Memory B cell (primary cell): ENCODE measurements at regions not wholly inside any gene's neighbourhood (a gene's known extent, or its start where the extent isn't known, plus 50 kb on each side); places are given as distances from the start of the nearest gene placed in this dataset.

Experiments used
- ATAC-seq: fragments of 150-1000 bp; cut with Tn5 transposase; 2 replicates; pipeline ENCODE4 v1.10.0; 2021; ENCODE audit warnings: low read depth, mild to moderate bottlenecking, moderate library complexity
- DNase-seq, 2 donors: peaks; one replicate each; pipeline ENCODE4 v3.0.0; 2022; ENCODE audit warnings: low spot score in 2 of 2
- H3K27ac Mint-ChIP-seq: one replicate; pipeline ENCODE4 v1.8.0; 2022; ENCODE audit warnings: mild to moderate bottlenecking, moderate library complexity, mixed read lengths
- H3K27me3 Mint-ChIP-seq: one replicate; pipeline ENCODE4 v1.8.0; 2022; ENCODE audit warnings: mixed read lengths
- H3K36me3 Mint-ChIP-seq: one replicate; pipeline ENCODE4 v1.8.0; 2022; ENCODE audit warnings: mild to moderate bottlenecking, mixed read lengths
- H3K4me1 Mint-ChIP-seq: one replicate; pipeline ENCODE4 v1.8.0; 2022; ENCODE audit warnings: mixed read lengths
- H3K4me3 Mint-ChIP-seq: one replicate; pipeline ENCODE4 v1.8.0; 2022; ENCODE audit warnings: mild to moderate bottlenecking, moderate library complexity, mixed read lengths
- H3K9me3 Mint-ChIP-seq: one replicate; pipeline ENCODE4 v1.8.0; 2022; ENCODE audit warnings: mixed read lengths

DNA sequence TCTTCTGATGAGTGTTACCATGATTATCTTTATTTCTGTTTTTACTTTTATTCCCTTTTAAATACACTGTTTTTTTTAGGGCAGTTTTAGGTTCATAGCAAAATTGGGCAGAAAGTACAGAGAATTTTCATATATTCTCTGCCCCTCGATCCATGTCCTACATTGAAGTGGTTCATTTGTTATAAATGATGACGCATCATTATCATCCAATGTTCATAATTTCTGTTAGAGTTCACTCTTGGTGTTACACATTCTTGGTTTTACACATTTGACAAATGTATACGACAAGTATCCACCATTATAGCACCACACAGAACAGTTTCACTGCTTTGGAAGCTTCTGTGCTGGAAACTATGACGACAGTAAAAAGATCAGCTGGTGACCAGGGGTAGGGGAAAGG lies 578.1 kb upstream of the AADAT start:
- H3K4me1 Mint-ChIP-seq, result no peaks in the 10 kb centered on the region
- H3K9me3 Mint-ChIP-seq, result peaks cover 3% of the 10 kb centered on the region
- H3K4me3 Mint-ChIP-seq, result no peak overlapping the region

DNA sequence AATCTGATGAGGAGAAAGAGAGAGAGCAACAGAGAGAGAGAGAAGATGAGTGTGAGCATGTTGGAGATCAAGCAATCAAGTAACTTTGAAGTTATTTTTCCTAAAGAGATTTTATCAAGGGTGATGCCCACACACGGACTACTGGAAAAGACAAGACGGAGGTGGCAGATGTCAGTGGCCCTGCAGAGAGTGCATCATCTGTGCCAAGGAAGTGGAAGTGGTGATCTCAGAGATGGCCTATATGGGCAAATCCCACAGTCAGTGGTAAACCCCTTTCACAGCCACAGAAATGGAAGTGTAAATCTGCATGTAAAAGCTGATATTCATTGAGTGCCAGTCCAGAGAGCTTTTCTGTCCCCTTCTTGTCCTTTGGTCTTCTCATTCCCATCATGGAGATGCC lies 577.2 kb upstream of the AADAT start:
- H3K9me3 Mint-ChIP-seq, result peaks cover 3% of the 10 kb centered on the region
- H3K4me3 Mint-ChIP-seq, result no peak overlapping the region
- ATAC-seq (no peak), DNase-seq (no peak)
- H3K36me3 Mint-ChIP-seq, result no peaks in the 10 kb centered on the region
- no peaks in the 10 kb centered on the region for H3K27me3 Mint-ChIP-seq
- no peak overlapping the region for H3K27ac Mint-ChIP-seq
- H3K4me1 Mint-ChIP-seq, result no peaks in the 10 kb centered on the region

More for the DNA sequence above, 578.1 kb upstream of the AADAT start:
- H3K27me3 Mint-ChIP-seq, result no peaks in the 10 kb centered on the region
- no peaks in the 10 kb centered on the region for H3K36me3 Mint-ChIP-seq
- no peak for DNase-seq
- no peak overlapping the region for H3K27ac Mint-ChIP-seq
- no peak for ATAC-seq

- H3K27me3 Mint-ChIP-seq, result no peaks in the 10 kb centered on the region
- ATAC-seq (no peak), DNase-seq (no peak)
- no peaks in the 10 kb centered on the region for H3K4me1 Mint-ChIP-seq
- H3K9me3 Mint-ChIP-seq, result peaks cover 7% of the 10 kb centered on the region
- no peaks in the 10 kb centered on the region for H3K36me3 Mint-ChIP-seq
- H3K27ac Mint-ChIP-seq, result no peak overlapping the region
- no peak overlapping the region for H3K4me3 Mint-ChIP-seq
Measured at GRCh38 chr4:170662250-170662649, 572.5 kb upstream of the AADAT start.

DNA sequence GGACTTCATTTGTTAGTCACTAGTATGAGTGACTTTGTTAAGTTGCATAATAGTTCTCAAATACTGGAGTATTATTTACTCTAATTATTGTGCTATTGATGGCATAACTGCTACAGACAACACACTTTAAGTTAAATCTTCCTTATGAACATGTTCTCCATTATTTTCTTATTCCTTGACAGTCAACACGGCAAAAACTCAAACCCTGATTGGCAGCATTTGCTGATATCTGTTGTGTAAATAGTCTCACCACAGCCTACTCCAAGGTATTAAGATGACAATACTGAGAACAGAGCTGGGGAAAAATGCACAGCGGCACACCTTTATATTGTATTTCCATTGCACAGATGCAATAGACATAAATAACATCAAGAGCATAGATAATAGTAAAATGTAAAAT lies 568.0 kb upstream of the AADAT start:
- DNase-seq, result no peak
- peaks cover 6% of the 10 kb centered on the region for H3K9me3 Mint-ChIP-seq
- no peak overlapping the region for H3K27ac Mint-ChIP-seq
- H3K27me3 Mint-ChIP-seq, result no peaks in the 10 kb centered on the region
- H3K4me3 Mint-ChIP-seq, result no peak overlapping the region
- ATAC-seq, result no peak
- H3K4me1 Mint-ChIP-seq, result no peaks in the 10 kb centered on the region
- no peaks in the 10 kb centered on the region for H3K36me3 Mint-ChIP-seq

DNA sequence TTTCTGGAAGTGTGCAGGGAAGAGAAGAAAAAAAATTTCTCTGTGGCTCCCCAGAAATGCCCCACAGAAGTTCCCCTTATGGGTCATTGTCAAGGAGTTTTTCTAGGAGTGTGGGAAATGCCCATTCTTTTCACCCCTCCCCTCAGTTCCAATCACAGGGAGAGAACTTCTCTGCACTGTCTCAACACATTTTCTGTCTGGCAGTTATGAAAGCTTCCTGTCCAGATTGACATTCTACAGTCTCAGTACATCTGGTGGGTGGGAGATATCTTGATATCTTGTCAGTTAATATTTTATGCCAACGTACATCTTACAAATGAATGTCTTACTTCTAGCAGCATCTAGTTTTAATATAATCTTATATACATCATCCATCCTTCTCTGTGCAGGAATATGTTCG lies 566.8 kb upstream of the AADAT start:
- H3K4me1 Mint-ChIP-seq, result no peaks in the 10 kb centered on the region
- H3K27me3 Mint-ChIP-seq, result no peaks in the 10 kb centered on the region
- H3K36me3 Mint-ChIP-seq, result no peaks in the 10 kb centered on the region
- DNase-seq (no peak), ATAC-seq (no peak)
- no peak overlapping the region for H3K27ac Mint-ChIP-seq
- no peak overlapping the region for H3K4me3 Mint-ChIP-seq
- peaks cover 6% of the 10 kb centered on the region for H3K9me3 Mint-ChIP-seq

DNA sequence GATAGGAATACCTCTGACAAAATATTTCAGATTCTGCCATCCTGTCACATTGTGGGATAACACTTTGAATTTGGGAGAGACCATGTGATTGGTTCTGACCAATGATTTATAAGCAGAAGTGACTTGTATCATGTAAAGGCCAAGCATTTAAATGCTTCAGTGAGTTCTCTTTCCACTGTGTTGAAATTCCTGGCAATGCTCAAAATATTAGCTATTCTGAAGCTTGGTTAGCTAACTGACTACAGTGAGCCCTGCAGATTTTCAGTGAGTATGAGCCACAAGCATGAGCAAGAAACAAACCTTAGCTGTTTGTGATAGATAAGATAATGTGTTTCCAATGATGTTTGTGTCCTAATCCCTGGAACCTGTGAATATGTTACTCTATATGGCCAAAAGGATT lies 562.8 kb upstream of the AADAT start:
- ATAC-seq (no peak), DNase-seq (no peak)
- H3K27me3 Mint-ChIP-seq, result no peaks in the 10 kb centered on the region
- no peak overlapping the region for H3K27ac Mint-ChIP-seq
- H3K9me3 Mint-ChIP-seq, result peaks cover 2% of the 10 kb centered on the region
- H3K36me3 Mint-ChIP-seq, result no peaks in the 10 kb centered on the region
- H3K4me1 Mint-ChIP-seq, result no peaks in the 10 kb centered on the region
- H3K4me3 Mint-ChIP-seq, result no peak overlapping the region

DNA sequence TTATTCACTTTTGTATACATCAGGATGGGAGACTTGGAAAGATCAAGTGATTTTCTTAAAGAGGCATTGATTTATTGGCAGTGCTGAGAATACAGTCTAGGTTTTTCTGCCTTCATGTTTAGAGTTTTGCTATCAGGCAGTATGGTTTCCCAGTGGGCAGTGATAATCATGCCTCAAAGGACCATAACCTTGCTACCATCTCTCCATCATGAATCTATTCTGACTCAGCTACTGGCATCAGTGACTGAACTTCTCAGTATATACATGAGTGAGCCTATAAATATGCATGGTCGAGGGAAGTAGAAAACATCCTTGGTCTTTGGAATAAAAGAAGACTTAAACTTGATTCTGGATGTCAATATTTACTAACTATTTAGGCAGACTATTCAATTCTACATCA lies 562.0 kb upstream of the AADAT start:
- DNase-seq, result no peak
- Mint-ChIP-seq H3K36me3 (no peaks in the 10 kb centered on the region), H3K4me3 (no peak overlapping the region), H3K27me3 (no peaks in the 10 kb centered on the region), H3K9me3 (peaks cover 2% of the 10 kb centered on the region), H3K27ac (no peak overlapping the region), H3K4me1 (no peaks in the 10 kb centered on the region)
- no peak for ATAC-seq

GRCh38 chr4:170627418-170627817 lies 537.7 kb upstream of the AADAT start:
- Mint-ChIP-seq H3K27ac (no peak overlapping the region), H3K4me3 (no peak overlapping the region), H3K4me1 (no peaks in the 10 kb centered on the region), H3K36me3 (no peaks in the 10 kb centered on the region), H3K9me3 (peaks cover 14% of the 10 kb centered on the region), H3K27me3 (no peaks in the 10 kb centered on the region)
- DNase-seq (no peak), ATAC-seq (no peak)

DNA sequence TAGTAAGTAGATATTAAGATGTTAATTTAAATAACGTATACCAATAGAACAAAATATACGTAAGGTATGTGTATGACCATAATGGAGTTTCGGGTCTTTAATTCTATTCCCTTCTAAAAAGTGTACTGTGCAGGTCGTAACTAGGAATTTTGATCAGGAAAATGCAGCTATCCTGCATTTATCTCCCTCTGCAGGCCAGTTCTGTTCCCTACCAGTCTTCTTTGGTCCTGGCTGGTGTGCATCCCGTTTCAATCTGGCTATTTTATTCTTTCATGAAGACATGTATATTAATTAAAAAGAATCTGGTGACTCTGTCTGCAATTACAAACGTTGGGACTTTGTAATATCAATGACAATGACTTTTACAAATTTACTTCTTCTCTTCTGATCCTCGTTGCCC lies 534.1 kb upstream of the AADAT start:
- Mint-ChIP-seq H3K36me3 (no peaks in the 10 kb centered on the region), H3K9me3 (peaks cover 2% of the 10 kb centered on the region), H3K27ac (no peak overlapping the region), H3K4me3 (no peak overlapping the region), H3K4me1 (no peaks in the 10 kb centered on the region), H3K27me3 (no peaks in the 10 kb centered on the region)
- ATAC-seq, result no peak
- DNase-seq, result no peak

DNA sequence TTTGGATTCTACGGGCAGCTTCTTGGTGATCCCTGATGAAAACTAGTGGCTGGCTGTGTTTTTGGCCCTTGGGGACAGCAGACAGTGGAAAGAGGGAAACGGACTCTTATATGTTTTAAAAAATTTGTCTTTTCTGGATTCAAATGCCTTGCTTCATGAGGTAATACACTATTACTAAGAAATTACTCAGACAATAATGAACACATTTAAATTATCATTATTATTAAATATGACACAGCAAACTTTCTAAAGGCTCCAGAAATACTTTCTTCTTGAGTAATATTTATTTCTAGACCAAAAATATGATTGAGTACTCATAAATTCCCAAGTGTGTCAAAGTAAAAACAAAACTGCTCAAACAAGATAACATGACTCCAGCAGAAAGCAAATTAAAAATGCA lies 520.7 kb upstream of the AADAT start:
- H3K27ac Mint-ChIP-seq, result no peak overlapping the region
- H3K4me1 Mint-ChIP-seq, result no peaks in the 10 kb centered on the region
- H3K9me3 Mint-ChIP-seq, result peaks cover 5% of the 10 kb centered on the region
- H3K27me3 Mint-ChIP-seq, result no peaks in the 10 kb centered on the region
- H3K4me3 Mint-ChIP-seq, result no peak overlapping the region
- no peak for DNase-seq
- H3K36me3 Mint-ChIP-seq, result no peaks in the 10 kb centered on the region
- no peak for ATAC-seq

- ATAC-seq, result no peak
- DNase-seq, result no peak
- Mint-ChIP-seq H3K4me3 (no peak overlapping the region), H3K4me1 (no peaks in the 10 kb centered on the region), H3K27me3 (no peaks in the 10 kb centered on the region), H3K27ac (no peak overlapping the region), H3K36me3 (no peaks in the 10 kb centered on the region), H3K9me3 (peaks cover 2% of the 10 kb centered on the region)
Measured at GRCh38 chr4:170599894-170600293, 510.1 kb upstream of the AADAT start.

GRCh38 chr4:170591076-170591475 lies 501.3 kb upstream of the AADAT start:
- Mint-ChIP-seq H3K27ac (no peak overlapping the region), H3K4me3 (no peak overlapping the region), H3K9me3 (peaks cover 2% of the 10 kb centered on the region), H3K27me3 (no peaks in the 10 kb centered on the region), H3K4me1 (no peaks in the 10 kb centered on the region), H3K36me3 (no peaks in the 10 kb centered on the region)
- no peak for ATAC-seq
- no peak for DNase-seq

DNA sequence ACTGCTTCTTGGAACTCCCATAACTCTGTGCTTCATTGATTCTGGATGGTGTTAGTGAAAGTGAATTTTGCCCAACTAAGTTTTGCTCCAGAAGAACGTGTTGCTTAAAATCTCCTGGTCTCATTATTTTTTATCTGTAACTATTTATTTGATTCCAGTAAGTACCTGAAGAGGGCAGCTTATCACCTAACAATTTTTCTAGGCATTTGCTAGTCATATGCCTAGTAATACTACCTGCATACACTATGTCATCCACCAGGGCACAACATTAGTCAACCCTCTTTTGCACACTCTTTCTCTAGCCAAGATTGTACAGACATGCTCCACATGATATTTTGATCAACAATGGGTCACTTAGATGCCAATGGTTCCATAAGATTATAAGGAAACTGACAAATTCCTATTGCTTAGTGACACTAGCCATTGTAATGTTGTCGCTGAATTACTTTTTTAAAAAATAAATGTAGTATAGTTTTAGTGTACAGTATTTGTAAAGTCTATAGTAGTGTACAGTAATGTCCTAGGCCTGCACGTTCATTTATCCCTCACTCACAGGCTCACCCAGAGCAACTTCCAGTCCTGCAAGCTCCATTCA lies 499.9 kb upstream of the AADAT start:
- no peaks in the 10 kb centered on the region for H3K36me3 Mint-ChIP-seq
- no peaks in the 10 kb centered on the region for H3K27me3 Mint-ChIP-seq
- ATAC-seq, result no peak
- no peak overlapping the region for H3K27ac Mint-ChIP-seq
- H3K4me3 Mint-ChIP-seq, result no peak overlapping the region
- no peak for DNase-seq
- peaks cover 2% of the 10 kb centered on the region for H3K9me3 Mint-ChIP-seq
- no peaks in the 10 kb centered on the region for H3K4me1 Mint-ChIP-seq

DNA sequence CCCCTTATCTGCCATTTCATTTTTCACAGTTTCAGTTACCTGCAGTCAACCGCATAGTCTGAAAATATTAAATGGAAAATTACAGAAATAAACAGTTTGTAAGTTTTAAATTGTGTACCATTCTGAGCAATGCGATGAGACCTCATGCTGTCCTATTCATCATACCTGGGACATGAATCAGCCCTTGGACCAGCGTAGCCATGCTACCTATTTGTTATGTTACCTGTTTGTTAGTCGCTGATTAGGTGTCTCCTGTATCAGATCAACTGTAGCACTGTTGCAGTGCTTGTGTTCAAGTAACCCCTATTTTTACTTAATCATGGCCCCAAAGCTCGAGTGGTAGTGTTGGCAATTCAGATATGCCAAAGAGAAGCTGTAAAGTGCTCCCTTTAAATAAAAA lies 492.2 kb upstream of the AADAT start:
- DNase-seq (no peak), ATAC-seq (no peak)
- H3K36me3 Mint-ChIP-seq, result no peaks in the 10 kb centered on the region
- no peak overlapping the region for H3K4me3 Mint-ChIP-seq
- no peak overlapping the region for H3K27ac Mint-ChIP-seq
- H3K4me1 Mint-ChIP-seq, result no peaks in the 10 kb centered on the region
- H3K9me3 Mint-ChIP-seq, result peaks cover 6% of the 10 kb centered on the region
- H3K27me3 Mint-ChIP-seq, result no peaks in the 10 kb centered on the region

- DNase-seq, result no peak
- Mint-ChIP-seq H3K4me1 (no peaks in the 10 kb centered on the region), H3K36me3 (no peaks in the 10 kb centered on the region), H3K4me3 (no peak overlapping the region), H3K9me3 (peaks cover 6% of the 10 kb centered on the region), H3K27ac (no peak overlapping the region), H3K27me3 (no peaks in the 10 kb centered on the region)
- no peak for ATAC-seq
Measured at GRCh38 chr4:170581322-170581721, 491.6 kb upstream of the AADAT start.
